ENCODE measurements at regions not wholly inside any gene's neighbourhood (a gene's known extent, or its start where the extent isn't known, plus 50 kb on each side); places are given as distances from the start of the nearest gene placed in this dataset.

- no peak for DNase-seq
- TF ChIP-seq CTCF (IDR thresholded peaks at IDR 0.05; ENCODE audit: insufficient read depth in 1 of 2, low read depth in 1 of 2, low read length in 1 of 2, severe bottlenecking in 1 of 2, unreplicated experiment in 1 of 2) = no peak
- H3K27ac Mint-ChIP-seq (ENCODE audit: unreplicated experiment) = no peak overlapping the region
- H3K4me3 Mint-ChIP-seq (ENCODE audit: unreplicated experiment) = no peak overlapping the region
- no peaks in the 10 kb centered on the region for H3K27me3 ChIP-seq (replicated peaks; ENCODE audit: control insufficient read depth, insufficient read depth, low read length)
- peaks cover 2% of the 10 kb centered on the region for H3K27me3 Mint-ChIP-seq (ENCODE audit: insufficient read depth, unreplicated experiment)
- H3K36me3 ChIP-seq (ENCODE audit: control insufficient read depth, insufficient read depth, low read length) = no peaks in the 10 kb centered on the region
- ChIA-PET CTCF (no interaction called here), POLR2A (no interaction called here)
- H3K4me1 ChIP-seq = no peaks in the 10 kb centered on the region
- no peak overlapping the region for H3K4me3 ChIP-seq (ENCODE audit: low read depth, low read length)
- H3K9me3 ChIP-seq = no peaks in the 10 kb centered on the region; the same call in 1 of the 2 replicates
- no TSS peak for BruUV-seq (replicated peaks)
- H3K4me1 Mint-ChIP-seq (ENCODE audit: low read depth, unreplicated experiment) = no peaks in the 10 kb centered on the region
- no peaks in the 10 kb centered on the region for H3K9me3 Mint-ChIP-seq (ENCODE audit: unreplicated experiment)
- H3K36me3 Mint-ChIP-seq (ENCODE audit: insufficient read depth, unreplicated experiment) = no peaks in the 10 kb centered on the region
- intact Hi-C loops (cut with micrococcal nuclease; ENCODE audit: unreplicated experiment) = no loop called here
Observed at GRCh38 chr3:104561324-104561723, 805.4 kb upstream of the ALCAM start.

- POLR2A ChIA-PET = no interaction called here
- peak; percentile 45 to 59 for DNase-seq
- peaks cover 2% of the 10 kb centered on the region for H3K27me3 Mint-ChIP-seq (ENCODE audit: insufficient read depth, unreplicated experiment)
Observed at GRCh38 chr3:104564045-104564643, 802.6 kb upstream of the ALCAM start.

GRCh38 chr3:104566054-104566453 is 800.7 kb upstream of the ALCAM start:
- Mint-ChIP-seq H3K27me3 (ENCODE audit: insufficient read depth, unreplicated experiment) (peaks cover 2% of the 10 kb centered on the region), H3K4me3 (ENCODE audit: unreplicated experiment) (no peak overlapping the region), H3K9me3 (ENCODE audit: unreplicated experiment) (no peaks in the 10 kb centered on the region), H3K27ac (ENCODE audit: unreplicated experiment) (no peak overlapping the region), H3K4me1 (ENCODE audit: low read depth, unreplicated experiment) (no peaks in the 10 kb centered on the region), H3K36me3 (ENCODE audit: insufficient read depth, unreplicated experiment) (no peaks in the 10 kb centered on the region)
- intact Hi-C loops (cut with micrococcal nuclease; ENCODE audit: unreplicated experiment) = no loop called here
- Histone ChIP-seq H3K36me3 (ENCODE audit: control insufficient read depth, insufficient read depth, low read length) (no peaks in the 10 kb centered on the region), H3K4me1 (no peaks in the 10 kb centered on the region), H3K4me3 (ENCODE audit: low read depth, low read length) (no peak overlapping the region), H3K9me3 (no peaks in the 10 kb centered on the region; the same call in 1 of the 2 replicates), H3K27me3 (replicated peaks; ENCODE audit: control insufficient read depth, insufficient read depth, low read length) (no peaks in the 10 kb centered on the region)
- CTCF ChIA-PET = no interaction called here
- DNase-seq = no peak
- TF ChIP-seq CTCF (IDR thresholded peaks at IDR 0.05; ENCODE audit: insufficient read depth in 1 of 2, low read depth in 1 of 2, low read length in 1 of 2, severe bottlenecking in 1 of 2, unreplicated experiment in 1 of 2) = no peak
- no TSS peak for BruUV-seq (replicated peaks)
- POLR2A ChIA-PET = no interaction called here

More at GRCh38 chr3:104564045-104564643, 802.6 kb upstream of the ALCAM start:
- Histone ChIP-seq H3K4me1 (no peaks in the 10 kb centered on the region), H3K4me3 (ENCODE audit: low read depth, low read length) (no peak overlapping the region), H3K27me3 (replicated peaks; ENCODE audit: control insufficient read depth, insufficient read depth, low read length) (no peaks in the 10 kb centered on the region), H3K9me3 (no peaks in the 10 kb centered on the region; the same call in 1 of the 2 replicates), H3K36me3 (ENCODE audit: control insufficient read depth, insufficient read depth, low read length) (no peaks in the 10 kb centered on the region)
- no peaks in the 10 kb centered on the region for H3K4me1 Mint-ChIP-seq (ENCODE audit: low read depth, unreplicated experiment)
- TF ChIP-seq CTCF (IDR thresholded peaks at IDR 0.05; ENCODE audit: insufficient read depth in 1 of 2, low read depth in 1 of 2, low read length in 1 of 2, severe bottlenecking in 1 of 2, unreplicated experiment in 1 of 2) = peak; percentile 46 to 48
- CTCF ChIA-PET = no interaction called here
- intact Hi-C loops (cut with micrococcal nuclease; ENCODE audit: unreplicated experiment) = no loop called here
- BruUV-seq (replicated peaks) = no TSS peak
- no peak overlapping the region for H3K27ac Mint-ChIP-seq (ENCODE audit: unreplicated experiment)
- H3K36me3 Mint-ChIP-seq (ENCODE audit: insufficient read depth, unreplicated experiment) = no peaks in the 10 kb centered on the region
- H3K4me3 Mint-ChIP-seq (ENCODE audit: unreplicated experiment) = no peak overlapping the region
- H3K9me3 Mint-ChIP-seq (ENCODE audit: unreplicated experiment) = no peaks in the 10 kb centered on the region

Measured in Caco-2 (cell line).